GM23248 (cell line): ENCODE measurements at regions not wholly inside any gene's neighbourhood (a gene's known extent, or its start where the extent isn't known, plus 50 kb on each side); places are given as distances from the start of the nearest gene placed in this dataset.

Source experiments
- EZH2 ChIP-seq: fragments of 200-600 bp; sonication (generic); IDR thresholded peaks from 2 replicates; pipeline ENCODE4 v1.6.1; 2018; ENCODE audit warnings: antibody characterized with exemption, mild to moderate bottlenecking; ENCODE audit not compliant: insufficient read depth, poor library complexity, severe bottlenecking
- EZH2phosphoT487 ChIP-seq: fragments of 200-600 bp; sonication (generic); IDR thresholded peaks from 2 replicates; pipeline ENCODE4 v1.6.1; 2018; ENCODE audit warnings: antibody characterized with exemption, moderate library complexity, mild to moderate bottlenecking, low read depth; ENCODE audit not compliant: insufficient read depth

- TF ChIP-seq EZH2 (no peak), EZH2phosphoT487 (no peak)
These were observed 92.5 kb downstream of the ATP23 start for GRCh38 chr12:58033831-58034230.
